Chondrocyte (in vitro differentiated cells): ENCODE measurements at regions not wholly inside any gene's neighbourhood (a gene's known extent, or its start where the extent isn't known, plus 50 kb on each side); places are given as distances from the start of the nearest gene placed in this dataset.

Experiments used
- DNase-seq: peaks from one replicate; pipeline ENCODE4 v3.0.0; 2021; ENCODE audit warnings: mixed read lengths, low spot score
- H3K27ac Mint-ChIP-seq: one replicate; pipeline ENCODE4 v1.8.0; 2021; ENCODE audit warnings: mild to moderate bottlenecking, moderate library complexity, mixed read lengths; ENCODE audit not compliant: unreplicated experiment
- H3K27me3 Mint-ChIP-seq: 2 replicates; pipeline ENCODE4 v1.8.0; 2021; ENCODE audit warnings: low read depth, mixed read lengths
- H3K36me3 Mint-ChIP-seq: 2 replicates; pipeline ENCODE4 v1.8.0; 2021; ENCODE audit warnings: low read depth, mixed read lengths
- H3K4me1 Mint-ChIP-seq: 2 replicates; pipeline ENCODE4 v1.8.0; 2021; ENCODE audit warnings: low read depth, mild to moderate bottlenecking, mixed read lengths
- H3K4me3 Mint-ChIP-seq: one replicate; pipeline ENCODE4 v1.8.0; 2021; ENCODE audit warnings: mild to moderate bottlenecking, moderate library complexity, mixed read lengths; ENCODE audit not compliant: unreplicated experiment
- H3K9me3 Mint-ChIP-seq: 2 replicates; pipeline ENCODE4 v1.8.0; 2021; ENCODE audit warnings: low read depth, mixed read lengths
- TF ChIP-seq, protein P1 (sequence below): fragments of 200-600 bp; sonication (generic); IDR thresholded peaks from 2 replicates; pipeline ENCODE4 v1.5.0; 2021; ENCODE audit warnings: antibody characterized with exemption, mild to moderate bottlenecking, moderate library complexity

- peaks cover 7% of the 10 kb centered on the region for H3K27me3 Mint-ChIP-seq
Observed at GRCh38 chr7:54330216-54330800, 211.9 kb upstream of the VSTM2A start.

DNA sequence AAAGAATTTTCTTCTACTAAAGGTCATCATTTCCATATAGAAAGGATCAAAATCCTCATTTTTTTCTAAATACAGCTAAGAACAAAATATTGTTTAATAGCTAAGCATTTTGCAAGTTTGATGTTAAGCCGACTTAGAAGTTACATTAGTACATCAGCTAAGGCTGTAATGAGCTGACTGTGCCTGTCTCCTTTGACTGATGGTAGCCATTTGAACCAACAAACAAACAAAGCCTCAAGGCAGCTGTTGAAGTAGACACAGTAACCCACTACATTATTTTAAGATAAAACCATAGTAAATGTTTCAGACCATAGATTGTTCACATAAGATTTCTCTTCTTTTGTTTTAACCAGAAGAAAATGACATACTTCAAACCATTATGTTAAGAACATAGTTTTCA, 210.9 kb upstream of the VSTM2A start:
- Mint-ChIP-seq H3K9me3 (no peaks in the 10 kb centered on the region), H3K27me3 (peaks cover 7% of the 10 kb centered on the region), H3K4me1 (no peaks in the 10 kb centered on the region), H3K36me3 (no peaks in the 10 kb centered on the region), H3K27ac (no peak overlapping the region), H3K4me3 (no peak overlapping the region)
- TF ChIP-seq, protein P1, sequence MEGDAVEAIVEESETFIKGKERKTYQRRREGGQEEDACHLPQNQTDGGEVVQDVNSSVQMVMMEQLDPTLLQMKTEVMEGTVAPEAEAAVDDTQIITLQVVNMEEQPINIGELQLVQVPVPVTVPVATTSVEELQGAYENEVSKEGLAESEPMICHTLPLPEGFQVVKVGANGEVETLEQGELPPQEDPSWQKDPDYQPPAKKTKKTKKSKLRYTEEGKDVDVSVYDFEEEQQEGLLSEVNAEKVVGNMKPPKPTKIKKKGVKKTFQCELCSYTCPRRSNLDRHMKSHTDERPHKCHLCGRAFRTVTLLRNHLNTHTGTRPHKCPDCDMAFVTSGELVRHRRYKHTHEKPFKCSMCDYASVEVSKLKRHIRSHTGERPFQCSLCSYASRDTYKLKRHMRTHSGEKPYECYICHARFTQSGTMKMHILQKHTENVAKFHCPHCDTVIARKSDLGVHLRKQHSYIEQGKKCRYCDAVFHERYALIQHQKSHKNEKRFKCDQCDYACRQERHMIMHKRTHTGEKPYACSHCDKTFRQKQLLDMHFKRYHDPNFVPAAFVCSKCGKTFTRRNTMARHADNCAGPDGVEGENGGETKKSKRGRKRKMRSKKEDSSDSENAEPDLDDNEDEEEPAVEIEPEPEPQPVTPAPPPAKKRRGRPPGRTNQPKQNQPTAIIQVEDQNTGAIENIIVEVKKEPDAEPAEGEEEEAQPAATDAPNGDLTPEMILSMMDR, result no peak
- DNase-seq, result no peak

More at GRCh38 chr7:54330216-54330800, 211.9 kb upstream of the VSTM2A start:
- no peak for DNase-seq
- TF ChIP-seq, protein P1, result no peak
- Mint-ChIP-seq H3K27ac (no peak overlapping the region), H3K4me3 (no peak overlapping the region), H3K9me3 (no peaks in the 10 kb centered on the region), H3K36me3 (no peaks in the 10 kb centered on the region), H3K4me1 (no peaks in the 10 kb centered on the region)

DNA sequence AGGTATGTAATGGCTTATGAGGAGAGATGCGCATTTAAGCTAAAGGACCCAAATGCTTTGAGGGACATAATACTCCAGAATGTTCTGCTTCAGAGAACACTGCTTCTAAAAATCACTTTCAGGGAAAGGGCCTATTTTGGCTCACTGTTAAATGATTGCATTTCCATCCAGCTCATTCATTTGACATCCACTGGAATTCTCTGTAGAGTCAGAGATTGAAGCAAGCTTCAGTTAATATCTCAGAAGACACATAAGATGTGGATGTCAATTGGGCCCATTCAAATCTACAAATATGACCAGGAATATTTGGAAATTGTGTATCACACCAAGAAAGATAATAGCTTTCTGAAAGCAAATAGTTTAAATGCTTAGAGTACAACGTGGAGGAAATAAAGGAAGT, 209.9 kb upstream of the VSTM2A start:
- Mint-ChIP-seq H3K36me3 (no peaks in the 10 kb centered on the region), H3K4me3 (no peak overlapping the region), H3K27me3 (peaks cover 7% of the 10 kb centered on the region), H3K27ac (no peak overlapping the region), H3K9me3 (no peaks in the 10 kb centered on the region), H3K4me1 (no peaks in the 10 kb centered on the region)
- DNase-seq, result no peak
- TF ChIP-seq, protein P1, result no peak

- Mint-ChIP-seq H3K9me3 (no peaks in the 10 kb centered on the region), H3K36me3 (no peaks in the 10 kb centered on the region), H3K27ac (no peak overlapping the region), H3K27me3 (peaks cover 10% of the 10 kb centered on the region), H3K4me1 (no peaks in the 10 kb centered on the region), H3K4me3 (no peak overlapping the region)
- TF ChIP-seq, protein P1, result no peak
- no peak for DNase-seq
Observed at GRCh38 chr7:54333952-54334351, 208.2 kb upstream of the VSTM2A start.

GRCh38 chr7:54336800-54337199, 205.4 kb upstream of the VSTM2A start:
- DNase-seq, result no peak
- H3K4me3 Mint-ChIP-seq, result no peak overlapping the region
- TF ChIP-seq, protein P1, result no peak
- no peak overlapping the region for H3K27ac Mint-ChIP-seq
- peaks cover 10% of the 10 kb centered on the region for H3K27me3 Mint-ChIP-seq
- no peaks in the 10 kb centered on the region for H3K4me1 Mint-ChIP-seq
- H3K9me3 Mint-ChIP-seq, result no peaks in the 10 kb centered on the region
- no peaks in the 10 kb centered on the region for H3K36me3 Mint-ChIP-seq
